IMR-90 (cell line): ENCODE measurements at regions not wholly inside any gene's neighbourhood (a gene's known extent, or its start where the extent isn't known, plus 50 kb on each side); places are given as distances from the start of the nearest gene placed in this dataset.

Experiments used
- ATAC-seq: fragments of 200-7000 bp; cut with Tn5 transposase; 2 replicates; pipeline ENCODE4 v1.9.1; 2020; ENCODE audit warnings: low read depth, mild to moderate bottlenecking, moderate library complexity
- BruUV-seq: library from RNA; stranded (reverse); fragments of 400-500 nt; replicated peaks from 2 replicates; lab custom pipeline; 2021; lab: Mats Ljungman, UMichigan
- CTCF ChIA-PET: fragments of 300-600 bp; formaldehyde crosslinking; extraction: SDS; loops from one replicate; lab custom pipeline; 2021; ENCODE audit warnings: antibody characterized with exemption; lab: Yijun Ruan, JAX
- POLR2A ChIA-PET: fragments of 300-600 bp; sonication (Branson Sonifier 250); formaldehyde crosslinking; loops from one replicate; lab custom pipeline; 2022; ENCODE audit warnings: antibody characterized with exemption; ENCODE audit not compliant: unreplicated experiment; lab: Charles Lee
- DNase-seq: peaks from one replicate; pipeline ENCODE4 v3.0.0; 2013
- H2AFZ ChIP-seq: replicated peaks from 2 replicates; pipeline ENCODE3; 2013; ENCODE audit warnings: low read length, mild to moderate bottlenecking; ENCODE audit not compliant: poor library complexity
- H2AK5ac ChIP-seq: 2 replicates; pipeline ENCODE4 v1.6.1; 2013; ENCODE audit warnings: low read depth, low read length, inconsistent platforms
- H2AK9ac ChIP-seq: replicated peaks from 2 replicates; pipeline ENCODE3; 2013; ENCODE audit warnings: mild to moderate bottlenecking, low read depth, low read length, moderate library complexity; ENCODE audit not compliant: poor library complexity
- H2BK120ac ChIP-seq: 2 replicates; pipeline ENCODE4 v1.6.1; 2013; ENCODE audit warnings: low read depth, low read length, inconsistent platforms
- H2BK15ac ChIP-seq: 3 replicates; pipeline ENCODE4 v1.6.1; 2013; ENCODE audit warnings: low read depth, low read length, inconsistent platforms
- H2BK20ac ChIP-seq: 2 replicates; pipeline ENCODE4 v1.6.1; 2013; ENCODE audit warnings: low read depth, mild to moderate bottlenecking, inconsistent platforms, low read length, moderate library complexity
- H2BK5ac ChIP-seq: 2 replicates; pipeline ENCODE4 v1.6.1; 2013; ENCODE audit warnings: mild to moderate bottlenecking, low read depth, low read length, inconsistent platforms; ENCODE audit not compliant: poor library complexity, severe bottlenecking
- H3K14ac ChIP-seq: replicated peaks from 2 replicates; pipeline ENCODE4 v1.6.1; 2013; ENCODE audit warnings: low read depth, low read length, inconsistent platforms
- H3K18ac ChIP-seq: 2 replicates; pipeline ENCODE4 v1.6.1; 2013; ENCODE audit warnings: low read depth, low read length, control low read depth
- H3K23ac ChIP-seq: 2 replicates; pipeline ENCODE4 v1.6.1; 2013; ENCODE audit warnings: low read depth, low read length, inconsistent platforms
- H3K27ac ChIP-seq: 2 replicates; pipeline ENCODE4 v1.5.1; 2013; ENCODE audit warnings: mild to moderate bottlenecking, control low read depth, low read length; ENCODE audit not compliant: insufficient read depth
- H3K27me3 ChIP-seq: 2 replicates; pipeline ENCODE4 v1.6.1; 2013; ENCODE audit warnings: low read length; ENCODE audit not compliant: control insufficient read depth, insufficient read depth
- H3K36me3 ChIP-seq: 2 replicates; pipeline ENCODE4 v1.6.1; 2013; ENCODE audit warnings: low read length, mixed read lengths; ENCODE audit not compliant: control insufficient read depth, insufficient read depth
- H3K4ac ChIP-seq: 2 replicates; pipeline ENCODE4 v1.6.1; 2013; ENCODE audit warnings: low read depth, low read length, inconsistent platforms
- H3K4me1 ChIP-seq: 2 replicates; pipeline ENCODE4 v1.6.1; 2013; ENCODE audit warnings: low read length, mixed read lengths; ENCODE audit not compliant: control insufficient read depth, insufficient read depth
- H3K4me2 ChIP-seq: 2 replicates; pipeline ENCODE4 v1.6.1; 2013; ENCODE audit warnings: low read depth, mild to moderate bottlenecking, control low read depth, low read length, moderate library complexity
- H3K4me3 ChIP-seq: 2 replicates; pipeline ENCODE4 v1.5.1; 2013; ENCODE audit warnings: low read depth, mild to moderate bottlenecking, control low read depth, low read length, moderate library complexity; ENCODE audit not compliant: insufficient read depth
- H3K56ac ChIP-seq: 2 replicates; pipeline ENCODE4 v1.6.1; 2013; ENCODE audit warnings: low read length, inconsistent platforms; ENCODE audit not compliant: insufficient read depth; ENCODE audit errors: extremely low read depth
- H3K79me1 ChIP-seq, 2 experiments: 2 replicates each; pipeline ENCODE4 v1.6.1; 2013; ENCODE audit warnings: low read length in 2 of 2, inconsistent platforms in 1 of 2, low read depth in 1 of 2
- H3K9ac ChIP-seq: 2 replicates; pipeline ENCODE4 v1.6.1; 2013; ENCODE audit warnings: low read depth, low read length, control low read depth
- H3K9me1 ChIP-seq: 2 replicates; pipeline ENCODE4 v1.6.1; 2013; ENCODE audit warnings: low read length, inconsistent platforms; ENCODE audit not compliant: insufficient read depth
- H3K9me3 ChIP-seq: 2 replicates; pipeline ENCODE4 v1.6.1; 2013; ENCODE audit warnings: low read length; ENCODE audit not compliant: control insufficient read depth, insufficient read depth
- H4K20me1 ChIP-seq: 2 replicates; pipeline ENCODE4 v1.6.1; 2013; ENCODE audit warnings: low read length, inconsistent platforms; ENCODE audit not compliant: insufficient read depth
- H4K5ac ChIP-seq: 2 replicates; pipeline ENCODE4 v1.6.1; 2013; ENCODE audit warnings: mild to moderate bottlenecking, low read depth, low read length, control low read depth
- H4K8ac ChIP-seq, 2 experiments: 2 replicates each; pipeline ENCODE4 v1.6.1; 2013; ENCODE audit warnings: low read depth in 2 of 2, low read length in 2 of 2, control low read depth in 1 of 2, inconsistent platforms in 1 of 2
- H4K91ac ChIP-seq: 2 replicates; pipeline ENCODE4 v1.6.1; 2013; ENCODE audit warnings: low read depth, low read length, inconsistent platforms; ENCODE audit not compliant: insufficient read depth
- MAZ ChIP-seq: IDR thresholded peaks from 2 replicates; pipeline ENCODE4 v1.6.1; 2012; ENCODE audit warnings: low read depth, mild to moderate bottlenecking, low read length, improper control_type of control experiment, moderate library complexity, borderline replicate concordance
- MXI1 ChIP-seq: IDR thresholded peaks from 2 replicates; pipeline ENCODE4 v1.6.1; 2012; ENCODE audit warnings: low read depth, mild to moderate bottlenecking, low read length, moderate library complexity, borderline replicate concordance
- RCOR1 ChIP-seq: IDR thresholded peaks from 2 replicates; pipeline ENCODE4 v1.6.1; 2012; ENCODE audit warnings: mild to moderate bottlenecking, low read length, improper control_type of control experiment; ENCODE audit not compliant: insufficient replicate concordance
- RFX5 ChIP-seq: IDR thresholded peaks from 2 replicates; pipeline ENCODE4 v1.8.0; 2012; ENCODE audit warnings: low read depth, mild to moderate bottlenecking, low read length, moderate library complexity
- SMC3 ChIP-seq: fragments of 150-350 bp; IDR thresholded peaks from 2 replicates; pipeline ENCODE4 v1.6.1; 2016; ENCODE audit warnings: low read depth, mild to moderate bottlenecking, antibody characterized with exemption, low read length, moderate library complexity
- dilution Hi-C: fragments of 300-500 bp; cut with HindIII; formaldehyde crosslinking; loops from one replicate; pipeline ENCODE4 v1.14.3; 2018; ENCODE audit warnings: low sequenced_read_pairs; ENCODE audit not compliant: unreplicated experiment
- in situ Hi-C: fragments of 300-500 bp; cut with MboI; formaldehyde crosslinking; loops from 3 replicates; pipeline ENCODE4 v1.14.3; 2019; ENCODE audit warnings: low sequenced_read_pairs, inconsistent platforms, mixed read lengths
- intact Hi-C: fragments of 100-400 bp; cut with micrococcal nuclease; formaldehyde crosslinking; loops from 2 replicates; pipeline ENCODE4 v1.10.0; 2022

- no peak for TF ChIP-seq RCOR1
These were observed 565.1 kb downstream of the LIG4 start (continued) for GRCh38 chr13:107650081-107650701.

DNA sequence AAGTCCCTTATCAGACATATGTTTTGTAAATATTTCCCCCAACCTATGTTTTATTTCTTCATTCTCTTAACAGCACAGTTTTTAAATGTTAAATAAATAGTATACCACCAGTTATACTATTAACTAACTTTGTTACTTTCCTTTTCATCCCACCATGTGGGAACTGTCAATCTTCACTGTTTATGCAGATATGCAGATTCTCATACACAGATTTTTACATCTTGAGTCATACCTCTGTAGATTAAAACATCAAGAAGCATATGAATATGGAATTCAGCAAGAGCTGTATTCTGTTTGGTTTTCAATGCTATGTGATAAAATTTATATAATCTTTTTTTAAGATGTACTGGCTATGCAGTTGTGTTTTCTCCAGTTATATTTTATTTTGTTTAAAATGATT, 566.3 kb downstream of the LIG4 start:
- H3K18ac ChIP-seq = no peak overlapping the region
- H2AFZ ChIP-seq = no peak overlapping the region
- 0 out of 2 replicates have a peak, but pooled peaks have one; percentile 30 for ATAC-seq
- H2BK15ac ChIP-seq = no peak overlapping the region
- H4K20me1 ChIP-seq = no peaks in the 10 kb centered on the region
- no peak overlapping the region for H3K4me3 ChIP-seq
- TF ChIP-seq SMC3 (no peak), RCOR1 (no peak), RFX5 (no peak), MXI1 (no peak), MAZ (no peak)
- no peaks in the 10 kb centered on the region for H3K36me3 ChIP-seq
- no peak overlapping the region for H3K27ac ChIP-seq
- H3K9ac ChIP-seq = no peak overlapping the region
- H4K8ac ChIP-seq = no peak overlapping the region
- H3K79me1 ChIP-seq = peaks cover 11 to 40% of the 10 kb centered on the region in 2 experiments; a peak in 3 of 4 replicates
- H3K23ac ChIP-seq = no peak overlapping the region
- no peak overlapping the region for H4K91ac ChIP-seq
- no peak overlapping the region for H3K4me2 ChIP-seq
- H3K56ac ChIP-seq = no peak overlapping the region
- intact Hi-C loops = loop anchor here (10.0 kb wide), 2 partner anchors 64 to 94 kb away; no protein-coding TSS in a partner anchor
- H3K14ac ChIP-seq = no peak overlapping the region
- peak; percentile 38 for DNase-seq
- POLR2A ChIA-PET = no interaction called here
- no peak overlapping the region for H2BK20ac ChIP-seq
- no peaks in the 10 kb centered on the region for H3K9me3 ChIP-seq
- no peak overlapping the region for H2AK5ac ChIP-seq
- H3K4me1 ChIP-seq = no peaks in the 10 kb centered on the region
- no peak overlapping the region for H2BK5ac ChIP-seq
- no TSS peak for BruUV-seq
- dilution Hi-C loops = no loop called here
- H3K27me3 ChIP-seq = no peaks in the 10 kb centered on the region
- no peak overlapping the region for H3K4ac ChIP-seq
- no peak overlapping the region for H2AK9ac ChIP-seq
- in situ Hi-C loops = no loop called here
- no peak overlapping the region for H2BK120ac ChIP-seq
- H4K5ac ChIP-seq = no peak overlapping the region
- CTCF ChIA-PET = interaction anchor here (0.6 to 2.5 kb wide), 5 partner anchors 14 to 275 kb away, joined by 3 to 12 read pairs (median 3); no protein-coding TSS in a partner anchor
- no peaks in the 10 kb centered on the region for H3K9me1 ChIP-seq
